Tibial nerve (tissue), 4 donors: ENCODE measurements at regions not wholly inside any gene's neighbourhood (a gene's known extent, or its start where the extent isn't known, plus 50 kb on each side); places are given as distances from the start of the nearest gene placed in this dataset.

Experiments
- CTCF ChIP-seq, 5 experiments: fragments of 200-600 bp in 3 of 5; fragments of 450-650 bp in 2 of 5; sonication (generic) in 3 of 5; IDR thresholded peaks; one replicate each; pipeline ENCODE4 v1.5.1; 2016 to 2019; ENCODE audit warnings: antibody characterized with exemption in 5 of 5, mild to moderate bottlenecking in 3 of 5, moderate library complexity in 2 of 5
- EP300 ChIP-seq, 2 donors: sonication (generic); formaldehyde crosslinking; IDR thresholded peaks; one replicate each; pipeline ENCODE4 v1.6.1; 2017; ENCODE audit warnings: antibody characterized with exemption in 2 of 2, mild to moderate bottlenecking in 1 of 2

DNA sequence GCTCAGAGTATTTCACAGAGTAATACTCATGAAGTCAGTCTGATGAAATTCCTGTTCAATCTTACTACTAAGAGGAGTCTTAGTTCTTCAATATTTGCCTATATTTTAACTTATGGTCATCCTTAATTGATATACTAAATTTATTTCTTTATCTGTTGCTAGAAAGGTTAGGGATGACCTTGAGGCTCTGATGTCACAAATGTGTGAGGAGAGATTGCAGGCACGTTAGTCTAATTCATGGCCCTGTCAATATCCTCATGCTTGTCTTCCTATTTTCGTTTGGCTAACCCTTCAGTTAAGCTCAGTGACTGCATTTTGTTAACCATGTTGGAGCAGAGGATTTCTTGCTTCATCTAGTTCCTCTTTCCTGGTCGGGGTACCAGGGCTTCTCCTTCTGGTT is 704.7 kb upstream of the COBL start:
- TF ChIP-seq EP300 (IDR thresholded peaks at IDR 0.05) = no peak
- TF ChIP-seq CTCF (IDR thresholded peaks at IDR 0.05) = no peak
